B cell (primary cell): ENCODE measurements at regions not wholly inside any gene's neighbourhood (a gene's known extent, or its start where the extent isn't known, plus 50 kb on each side); places are given as distances from the start of the nearest gene placed in this dataset.

ENCODE experiments used
- ATAC-seq: fragments of 200-7000 bp; cut with Tn5 transposase; one replicate; pipeline ENCODE4 v1.10.0; 2021; ENCODE audit warnings: low read depth, mild to moderate bottlenecking, moderate number of reproducible peaks, moderate library complexity
- CTCF ChIA-PET: fragments of 350-600 bp; sonication (Branson Sonifier 250); formaldehyde crosslinking; loops from one replicate; lab custom pipeline; 2021; ENCODE audit warnings: antibody characterized with exemption, inconsistent platforms; lab: Charles Lee
- POLR2A ChIA-PET: fragments of 350-600 bp; sonication (Branson Sonifier 250); formaldehyde crosslinking; loops from one replicate; lab custom pipeline; 2021; ENCODE audit warnings: antibody characterized with exemption; lab: Charles Lee
- DNase-seq: peaks from one replicate; pipeline ENCODE4 v3.0.0; 2013
- H2AFZ ChIP-seq: 2 replicates; pipeline ENCODE4 v1.6.1; 2012; ENCODE audit warnings: mild to moderate bottlenecking, low read depth, low read length; ENCODE audit not compliant: insufficient read depth, poor library complexity, severe bottlenecking
- H3K27ac ChIP-seq, 2 donors: 1 replicate in 1 of 2; 2 replicates in 1 of 2; pipeline ENCODE4 v1.5.1; 2012 to 2013; ENCODE audit warnings: low read length in 2 of 2, mild to moderate bottlenecking in 2 of 2, moderate library complexity in 1 of 2
- H3K27me3 ChIP-seq, 4 experiments: fragments of 200-600 bp in 1 of 4; sonication (generic) in 1 of 4; replicated peaks in 1 of 4; 1 replicate in 2 of 4; 2 replicates in 2 of 4; pipeline versions ENCODE4 v1.6.1 to v1.7.0; 2013 to 2016; ENCODE audit warnings: low read length in 3 of 4, mild to moderate bottlenecking in 2 of 4, mixed read lengths in 1 of 4, moderate library complexity in 1 of 4; ENCODE audit not compliant: insufficient read depth in 4 of 4, control insufficient read depth in 3 of 4; ENCODE audit errors: control extremely low read depth in 1 of 4
- H3K36me3 ChIP-seq, 2 experiments: replicated peaks in 1 of 2; 1 replicate in 1 of 2; 2 replicates in 1 of 2; pipeline versions ENCODE4 v1.6.1 to v1.7.1; 2013; ENCODE audit warnings: low read length in 1 of 2; ENCODE audit not compliant: insufficient read depth in 2 of 2, control insufficient read depth in 1 of 2; ENCODE audit errors: control extremely low read depth in 1 of 2, extremely low read depth in 1 of 2
- H3K4me1 ChIP-seq, 2 donors: fragments of 200-600 bp in 1 of 2; sonication (generic) in 1 of 2; 1 replicate in 1 of 2; 2 replicates in 1 of 2; pipeline versions ENCODE4 v1.5.1 to v1.6.1; 2013 to 2017; ENCODE audit warnings: low read length in 2 of 2; ENCODE audit not compliant: control insufficient read depth in 2 of 2, insufficient read depth in 2 of 2
- H3K4me2 ChIP-seq: replicated peaks from 2 replicates; pipeline ENCODE3; 2012; ENCODE audit warnings: mild to moderate bottlenecking, low read depth, low read length; ENCODE audit not compliant: poor library complexity, severe bottlenecking
- H3K4me3 ChIP-seq, 5 experiments: fragments of 200-600 bp in 1 of 5; sonication (generic) in 1 of 5; 1 replicate in 3 of 5; 2 replicates in 2 of 5; pipeline versions ENCODE4 v1.5.1 to v1.7.0; 2011 to 2016; ENCODE audit warnings: low read length in 4 of 5, mild to moderate bottlenecking in 4 of 5, low read depth in 2 of 5, control low read depth in 1 of 5, moderate library complexity in 1 of 5; ENCODE audit not compliant: insufficient read depth in 1 of 5; ENCODE audit errors: control extremely low read depth in 1 of 5, extremely low read depth in 1 of 5
- H3K79me2 ChIP-seq: fragments of 200-600 bp; sonication (generic); one replicate; pipeline ENCODE4 v1.6.0; 2016; ENCODE audit warnings: low read length; ENCODE audit not compliant: control insufficient read depth, insufficient read depth
- H3K9ac ChIP-seq: fragments of 200-600 bp; sonication (generic); 2 replicates; pipeline ENCODE4 v1.6.1; 2017; ENCODE audit warnings: mild to moderate bottlenecking, low read length, moderate library complexity
- H3K9me3 ChIP-seq, 3 donors: one replicate each; pipeline versions ENCODE4 v1.6.1 to v1.7.1; 2013; ENCODE audit warnings: low read length in 2 of 3; ENCODE audit not compliant: control insufficient read depth in 2 of 3, insufficient read depth in 1 of 3; ENCODE audit errors: control extremely low read depth in 1 of 3
- H4K20me1 ChIP-seq: 2 replicates; pipeline ENCODE4 v1.6.0; 2012; ENCODE audit warnings: mild to moderate bottlenecking, low read length; ENCODE audit not compliant: insufficient read depth, control insufficient read depth, poor library complexity, severe bottlenecking
- H3K27ac Mint-ChIP-seq: one replicate; pipeline ENCODE4 v1.8.0; 2021; ENCODE audit warnings: mixed read lengths
- H3K27me3 Mint-ChIP-seq: one replicate; pipeline ENCODE4 v1.8.0; 2021; ENCODE audit warnings: mixed read lengths
- H3K4me1 Mint-ChIP-seq: one replicate; pipeline ENCODE4 v1.8.0; 2021; ENCODE audit warnings: mixed read lengths
- H3K4me3 Mint-ChIP-seq: one replicate; pipeline ENCODE4 v1.8.0; 2021; ENCODE audit warnings: mixed read lengths
- H3K9me3 Mint-ChIP-seq: one replicate; pipeline ENCODE4 v1.8.0; 2022; ENCODE audit warnings: mixed read lengths; ENCODE audit not compliant: insufficient read depth
- CTCF ChIP-seq: fragments of 200-600 bp; IDR thresholded peaks from one replicate; pipeline ENCODE4 v1.8.0; 2022; ENCODE audit warnings: antibody characterized with exemption, mild to moderate bottlenecking
- EZH2 ChIP-seq: IDR thresholded peaks from 2 replicates; pipeline ENCODE4 v1.6.1; 2012; ENCODE audit warnings: borderline replicate concordance, low read depth, mild to moderate bottlenecking, moderate library complexity, low read length; ENCODE audit not compliant: insufficient read depth, poor library complexity, severe bottlenecking
- WGBS: methylation state at CpG from one replicate; pipeline ENCODE4 v1.1.5; 2013; ENCODE audit warnings: missing lambda C conversion rate; ENCODE audit not compliant: insufficient coverage; 5-methylcytosine and 5-hydroxymethylcytosine counted together
- intact Hi-C: fragments of 100-400 bp; cut with micrococcal nuclease; formaldehyde crosslinking; loops from one replicate; pipeline ENCODE4 v1.10.0; 2022

- Histone ChIP-seq H2AFZ (no peak overlapping the region), H3K9ac (no peak overlapping the region), H3K4me1 (no peaks in the 10 kb centered on the region), H3K27me3 (no peaks in the 10 kb centered on the region), H3K36me3 (no peaks in the 10 kb centered on the region), H3K27ac (no peak overlapping the region), H3K9me3 (no peaks in the 10 kb centered on the region), H3K79me2 (no peaks in the 10 kb centered on the region), H4K20me1 (no peaks in the 10 kb centered on the region), H3K4me3 (no peak overlapping the region), H3K4me2 (no peak overlapping the region)
- Mint-ChIP-seq H3K27me3 (no peaks in the 10 kb centered on the region), H3K27ac (no peak overlapping the region), H3K9me3 (no peaks in the 10 kb centered on the region), H3K4me3 (no peak overlapping the region), H3K4me1 (no peaks in the 10 kb centered on the region)
- intact Hi-C loops, result no loop called here
- no peak for TF ChIP-seq CTCF
- no peak for TF ChIP-seq EZH2
- WGBS, result no CpG with 5 or more reads among the region's 1 CpG
- DNase-seq, result no peak
- POLR2A ChIA-PET, result no interaction called here
- ATAC-seq, result no peak
- CTCF ChIA-PET, result no interaction called here
These were observed 261.2 kb upstream of the SEMA3A start for GRCh38 chr7:84455788-84456187.

GRCh38 chr7:84454174-84454959 lies 259.8 kb upstream of the SEMA3A start:
- no peaks in the 10 kb centered on the region for H3K9me3 Mint-ChIP-seq
- no peak overlapping the region for H3K27ac Mint-ChIP-seq
- Histone ChIP-seq H3K27me3 (no peaks in the 10 kb centered on the region), H3K4me1 (no peaks in the 10 kb centered on the region), H3K9me3 (no peaks in the 10 kb centered on the region), H3K36me3 (no peaks in the 10 kb centered on the region), H4K20me1 (no peaks in the 10 kb centered on the region), H3K9ac (no peak overlapping the region), H2AFZ (no peak overlapping the region), H3K27ac (no peak overlapping the region), H3K4me2 (no peak overlapping the region), H3K4me3 (no peak overlapping the region), H3K79me2 (no peaks in the 10 kb centered on the region)
- DNase-seq (no peak), ATAC-seq (no peak)
- TF ChIP-seq EZH2, result no peak
- TF ChIP-seq CTCF, result no peak
- no peaks in the 10 kb centered on the region for H3K27me3 Mint-ChIP-seq
- ChIA-PET CTCF (no interaction called here), POLR2A (no interaction called here)
- no peak overlapping the region for H3K4me3 Mint-ChIP-seq
- intact Hi-C loops, result no loop called here
- H3K4me1 Mint-ChIP-seq, result no peaks in the 10 kb centered on the region
